ENCODE measurements at regions not wholly inside any gene's neighbourhood (a gene's known extent, or its start where the extent isn't known, plus 50 kb on each side); places are given as distances from the start of the nearest gene placed in this dataset.

DNA sequence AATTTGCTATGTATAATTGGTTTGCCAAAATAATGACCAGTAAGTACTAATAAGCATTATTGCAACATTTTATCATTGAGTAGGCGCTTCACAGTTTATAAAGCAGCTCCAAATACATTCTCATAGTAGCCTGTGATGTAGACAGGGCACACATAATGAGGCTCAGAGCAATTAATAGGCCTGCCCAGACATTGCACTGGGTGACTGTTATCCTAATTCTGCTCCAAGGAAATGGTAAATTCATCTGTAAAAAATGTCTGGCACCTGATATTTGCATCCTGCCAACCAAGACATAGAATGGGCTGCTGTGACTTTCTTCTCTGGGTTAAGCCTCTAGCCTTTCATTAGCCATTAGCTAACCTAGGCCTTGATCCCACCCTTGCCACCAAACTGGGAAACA lies 97.6 kb downstream of the SEM1 start:
- TF ChIP-seq, protein P1, sequence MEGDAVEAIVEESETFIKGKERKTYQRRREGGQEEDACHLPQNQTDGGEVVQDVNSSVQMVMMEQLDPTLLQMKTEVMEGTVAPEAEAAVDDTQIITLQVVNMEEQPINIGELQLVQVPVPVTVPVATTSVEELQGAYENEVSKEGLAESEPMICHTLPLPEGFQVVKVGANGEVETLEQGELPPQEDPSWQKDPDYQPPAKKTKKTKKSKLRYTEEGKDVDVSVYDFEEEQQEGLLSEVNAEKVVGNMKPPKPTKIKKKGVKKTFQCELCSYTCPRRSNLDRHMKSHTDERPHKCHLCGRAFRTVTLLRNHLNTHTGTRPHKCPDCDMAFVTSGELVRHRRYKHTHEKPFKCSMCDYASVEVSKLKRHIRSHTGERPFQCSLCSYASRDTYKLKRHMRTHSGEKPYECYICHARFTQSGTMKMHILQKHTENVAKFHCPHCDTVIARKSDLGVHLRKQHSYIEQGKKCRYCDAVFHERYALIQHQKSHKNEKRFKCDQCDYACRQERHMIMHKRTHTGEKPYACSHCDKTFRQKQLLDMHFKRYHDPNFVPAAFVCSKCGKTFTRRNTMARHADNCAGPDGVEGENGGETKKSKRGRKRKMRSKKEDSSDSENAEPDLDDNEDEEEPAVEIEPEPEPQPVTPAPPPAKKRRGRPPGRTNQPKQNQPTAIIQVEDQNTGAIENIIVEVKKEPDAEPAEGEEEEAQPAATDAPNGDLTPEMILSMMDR (IDR thresholded peaks at IDR 0.05; ENCODE audit: unreplicated experiment), result no peak
- intact Hi-C loops (cut with micrococcal nuclease; ENCODE audit: unreplicated experiment), result no loop called here
- Mint-ChIP-seq H3K9me3 (ENCODE audit: low read depth, unreplicated experiment) (no peaks in the 10 kb centered on the region), H3K4me1 (ENCODE audit: low read depth, unreplicated experiment) (no peaks in the 10 kb centered on the region), H3K4me3 (ENCODE audit: low read depth, unreplicated experiment) (no peak overlapping the region), H3K27me3 (ENCODE audit: unreplicated experiment) (peaks cover 12% of the 10 kb centered on the region), H3K27ac (ENCODE audit: unreplicated experiment) (no peak overlapping the region), H3K36me3 (ENCODE audit: insufficient read depth, unreplicated experiment) (no peaks in the 10 kb centered on the region)
- no TSS peak for BruUV-seq (replicated peaks)
- no peak for DNase-seq
- CTCF ChIA-PET, result no interaction called here

DNA sequence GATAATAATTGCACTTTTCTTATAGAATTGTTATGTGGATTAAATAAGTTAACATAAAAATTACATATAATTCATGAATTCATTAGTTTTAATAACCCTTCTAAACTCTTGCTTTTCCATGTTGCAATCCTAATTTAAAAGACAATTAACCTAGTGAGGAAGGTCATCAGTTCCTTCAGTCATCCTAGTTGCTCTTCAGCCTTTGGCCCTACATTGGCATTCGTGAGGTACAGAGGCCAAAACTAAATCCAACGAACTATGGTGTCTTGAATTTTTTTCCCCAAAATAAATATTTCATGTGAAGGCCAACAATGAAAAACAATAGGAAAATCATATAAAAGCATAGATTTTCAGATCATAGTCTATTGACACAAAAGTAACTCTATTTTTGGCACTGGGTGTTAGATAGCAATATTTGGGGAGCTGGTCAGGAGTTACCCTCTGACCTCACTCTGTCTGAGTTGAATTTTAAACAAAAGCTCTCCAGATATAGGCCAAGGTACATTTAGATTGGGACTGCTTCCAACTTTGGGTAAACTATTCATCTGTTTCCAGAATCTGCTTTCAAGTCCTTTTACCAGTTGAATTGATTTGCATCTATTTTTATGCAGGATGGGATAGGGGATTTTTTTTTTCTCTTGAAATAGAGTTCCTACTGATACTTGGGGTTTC lies 104.5 kb downstream of the SEM1 start:
- TF ChIP-seq, protein P1 (IDR thresholded peaks at IDR 0.05; ENCODE audit: unreplicated experiment), result no peak
- peaks cover 24% of the 10 kb centered on the region for H3K27me3 Mint-ChIP-seq (ENCODE audit: unreplicated experiment)
- H3K36me3 Mint-ChIP-seq (ENCODE audit: insufficient read depth, unreplicated experiment), result no peaks in the 10 kb centered on the region
- BruUV-seq (replicated peaks), result no TSS peak
- no peak for DNase-seq
- CTCF ChIA-PET, result no interaction called here
- no peaks in the 10 kb centered on the region for H3K9me3 Mint-ChIP-seq (ENCODE audit: low read depth, unreplicated experiment)
- intact Hi-C loops (cut with micrococcal nuclease; ENCODE audit: unreplicated experiment), result no loop called here
- no peaks in the 10 kb centered on the region for H3K4me1 Mint-ChIP-seq (ENCODE audit: low read depth, unreplicated experiment)
- no peak overlapping the region for H3K27ac Mint-ChIP-seq (ENCODE audit: unreplicated experiment)
- no peak overlapping the region for H3K4me3 Mint-ChIP-seq (ENCODE audit: low read depth, unreplicated experiment)

DNA sequence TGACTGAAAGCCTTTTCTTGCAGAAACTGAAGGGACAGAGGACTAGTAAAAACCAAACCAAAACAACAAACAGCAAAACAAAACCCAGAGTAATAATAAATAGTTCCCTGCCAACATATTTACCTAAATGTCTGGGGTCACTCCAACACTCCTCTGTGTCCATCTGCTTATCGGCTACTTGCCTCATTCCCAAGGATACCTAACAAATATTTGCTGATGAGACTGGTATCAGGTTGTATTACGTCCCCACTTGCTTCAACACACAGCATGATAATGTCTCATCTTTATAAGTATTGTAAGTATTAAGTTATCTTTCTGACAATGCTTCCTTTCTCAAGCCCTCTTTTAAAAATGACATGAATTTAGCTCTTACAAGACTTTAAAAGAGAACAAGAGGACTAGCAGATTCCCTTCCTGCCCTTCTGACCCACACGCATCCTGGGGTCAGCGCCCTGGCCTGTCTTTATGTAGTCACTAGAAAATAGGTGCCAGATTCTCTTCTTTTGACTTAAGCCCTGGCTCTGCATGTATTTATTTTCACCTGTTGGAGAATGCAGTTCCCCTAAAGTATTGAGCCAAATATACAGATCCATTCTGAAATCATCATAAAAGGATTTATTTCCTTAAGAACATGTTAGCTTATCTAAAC lies 110.2 kb downstream of the SEM1 start:
- Mint-ChIP-seq H3K27me3 (ENCODE audit: unreplicated experiment) (peaks cover 26% of the 10 kb centered on the region), H3K9me3 (ENCODE audit: low read depth, unreplicated experiment) (no peaks in the 10 kb centered on the region), H3K27ac (ENCODE audit: unreplicated experiment) (no peak overlapping the region), H3K4me1 (ENCODE audit: low read depth, unreplicated experiment) (no peaks in the 10 kb centered on the region), H3K4me3 (ENCODE audit: low read depth, unreplicated experiment) (no peak overlapping the region), H3K36me3 (ENCODE audit: insufficient read depth, unreplicated experiment) (no peaks in the 10 kb centered on the region)
- no peak for DNase-seq
- no TSS peak for BruUV-seq (replicated peaks)
- CTCF ChIA-PET, result no interaction called here
- intact Hi-C loops (cut with micrococcal nuclease; ENCODE audit: unreplicated experiment), result no loop called here
- TF ChIP-seq, protein P1 (IDR thresholded peaks at IDR 0.05; ENCODE audit: unreplicated experiment), result no peak

DNA sequence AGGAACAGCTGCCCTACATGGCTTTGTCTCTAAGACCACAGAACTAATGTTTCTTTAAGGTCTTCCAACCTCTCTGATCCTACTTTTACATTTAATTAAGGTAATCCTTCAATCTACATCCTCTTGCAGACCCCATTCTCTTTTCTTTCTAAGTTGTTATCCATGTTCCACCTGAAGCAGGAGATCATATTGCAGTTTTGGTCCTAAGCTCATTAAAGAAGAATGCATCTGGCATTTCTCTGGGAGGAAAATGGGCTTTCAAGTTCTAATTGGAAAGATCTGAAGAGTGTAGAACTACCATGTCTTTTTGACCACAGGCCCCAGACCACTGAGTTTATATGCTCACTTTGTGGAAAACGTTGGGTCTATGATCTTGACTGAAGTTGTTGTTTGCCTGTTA lies 111.2 kb downstream of the SEM1 start:
- Mint-ChIP-seq H3K4me3 (ENCODE audit: low read depth, unreplicated experiment) (no peak overlapping the region), H3K4me1 (ENCODE audit: low read depth, unreplicated experiment) (no peaks in the 10 kb centered on the region), H3K36me3 (ENCODE audit: insufficient read depth, unreplicated experiment) (no peaks in the 10 kb centered on the region), H3K27me3 (ENCODE audit: unreplicated experiment) (peaks cover 26% of the 10 kb centered on the region), H3K27ac (ENCODE audit: unreplicated experiment) (no peak overlapping the region), H3K9me3 (ENCODE audit: low read depth, unreplicated experiment) (no peaks in the 10 kb centered on the region)
- no peak for DNase-seq
- CTCF ChIA-PET, result no interaction called here
- no TSS peak for BruUV-seq (replicated peaks)
- intact Hi-C loops (cut with micrococcal nuclease; ENCODE audit: unreplicated experiment), result no loop called here
- TF ChIP-seq, protein P1 (IDR thresholded peaks at IDR 0.05; ENCODE audit: unreplicated experiment), result no peak

All from Calu3 (cell line).